Hematopoietic multipotent progenitor cell treated with erythropoietin and hydrocortisone succinate and interleukin-3 and kit ligand, for 4 days (in vitro differentiated cells): ENCODE measurements at regions not wholly inside any gene's neighbourhood (a gene's known extent, or its start where the extent isn't known, plus 50 kb on each side); places are given as distances from the start of the nearest gene placed in this dataset.

Experiments used
- DNase-seq: peaks from one replicate; pipeline ENCODE4 v3.0.0-alpha.2; 2015

GRCh38 chr14:100381395-100382105 lies 58.4 kb downstream of the SLC25A47 start:
- no peak for DNase-seq

- DNase-seq = no peak
These were observed 58.9 kb downstream of the SLC25A47 start for GRCh38 chr14:100382106-100382455.

- DNase-seq = peak; percentile 82
These were observed 60.6 kb downstream of the SLC25A47 start for GRCh38 chr14:100383727-100384158.

- DNase-seq = no peak
These were observed 61.1 kb downstream of the SLC25A47 start for GRCh38 chr14:100384277-100384676.

GRCh38 chr14:100384819-100385813 lies 62.0 kb downstream of the SLC25A47 start:
- peak; percentile 69 for DNase-seq

- DNase-seq = no peak
These were observed 63.0 kb downstream of the SLC25A47 start for GRCh38 chr14:100386121-100386520.

- no peak for DNase-seq
These were observed 63.7 kb downstream of the SLC25A47 start for GRCh38 chr14:100386846-100387245.

GRCh38 chr14:100387450-100387849 lies 64.3 kb downstream of the SLC25A47 start:
- no peak for DNase-seq

- DNase-seq = no peak
These were observed 65.2 kb downstream of the SLC25A47 start for GRCh38 chr14:100388103-100389054.

GRCh38 chr14:100389497-100390104 lies 66.5 kb downstream of the SLC25A47 start:
- no peak for DNase-seq

GRCh38 chr14:100391173-100391572 lies 68.0 kb downstream of the SLC25A47 start:
- DNase-seq = no peak

GRCh38 chr14:100391724-100392123 lies 68.6 kb downstream of the SLC25A47 start:
- DNase-seq = no peak

- peak; percentile 22 for DNase-seq
These were observed 69.2 kb downstream of the SLC25A47 start for GRCh38 chr14:100392356-100392755.

- no peak for DNase-seq
These were observed 70.2 kb downstream of the SLC25A47 start for GRCh38 chr14:100393362-100393761.

GRCh38 chr14:100393906-100394732 lies 71.0 kb downstream of the SLC25A47 start:
- DNase-seq = no peak

- DNase-seq = no peak
These were observed 71.9 kb downstream of the SLC25A47 start for GRCh38 chr14:100394886-100395672.

GRCh38 chr14:100396266-100396795 lies 73.2 kb downstream of the SLC25A47 start:
- no peak for DNase-seq

GRCh38 chr14:100397005-100397404 lies 73.9 kb downstream of the SLC25A47 start:
- no peak for DNase-seq

GRCh38 chr14:100398044-100398443 lies 74.9 kb downstream of the SLC25A47 start:
- DNase-seq = no peak
